NB4 (cell line): ENCODE measurements at regions not wholly inside any gene's neighbourhood (a gene's known extent, or its start where the extent isn't known, plus 50 kb on each side); places are given as distances from the start of the nearest gene placed in this dataset.

Experiments
- DNase-seq: peaks from one replicate; pipeline ENCODE4 v3.0.0; 2010; ENCODE audit warnings: low read depth
- H3K4me3 ChIP-seq: one replicate; pipeline ENCODE4 v1.5.1; 2011; ENCODE audit warnings: mild to moderate bottlenecking, low read depth, low read length, moderate library complexity
- CTCF ChIP-seq: IDR thresholded peaks from one replicate; pipeline ENCODE4 v1.5.1; 2012; ENCODE audit warnings: low read depth, low read length
- MAX ChIP-seq: IDR thresholded peaks from 2 replicates; pipeline ENCODE4 v1.6.1; 2011; ENCODE audit warnings: low read depth, low read length
- MYC ChIP-seq: IDR thresholded peaks from 2 replicates; pipeline ENCODE4 v1.6.1; 2011; ENCODE audit warnings: low read depth, low read length
- POLR2A ChIP-seq: IDR thresholded peaks from 2 replicates; pipeline ENCODE4 v1.6.1; 2011; ENCODE audit warnings: mild to moderate bottlenecking; ENCODE audit not compliant: insufficient read length; ENCODE audit errors: extremely low read depth

DNA sequence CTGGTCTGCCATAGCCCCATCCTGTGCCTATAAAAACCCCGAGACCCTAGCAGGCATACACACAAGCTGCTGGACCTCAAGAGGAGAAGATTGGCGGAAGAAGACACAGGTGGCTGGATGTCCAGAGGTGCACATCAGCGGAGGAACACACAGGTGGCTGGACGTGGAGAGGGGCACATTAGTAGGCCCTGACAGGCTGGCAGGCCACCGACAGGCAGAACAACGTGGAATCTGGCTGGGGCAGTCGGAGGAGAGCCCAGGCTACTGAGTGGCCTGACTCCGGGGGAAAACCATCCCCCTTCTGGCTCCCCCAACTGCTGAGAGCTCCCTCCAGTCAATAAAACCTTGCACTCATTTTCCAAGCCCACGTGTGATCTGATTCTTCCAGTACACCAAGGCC, 512.5 kb upstream of the AMOT start:
- no peak overlapping the region for H3K4me3 ChIP-seq
- no peak for TF ChIP-seq POLR2A
- TF ChIP-seq MYC: no peak
- no peak for TF ChIP-seq CTCF
- no peak for TF ChIP-seq MAX
- DNase-seq: no peak

GRCh38 chrX:113330416-113330815, 489.8 kb upstream of the AMOT start:
- DNase-seq: no peak
- no peak overlapping the region for H3K4me3 ChIP-seq
- TF ChIP-seq POLR2A (no peak), MAX (no peak), CTCF (no peak), MYC (no peak)

GRCh38 chrX:113315927-113316326, 475.3 kb upstream of the AMOT start:
- no peak for DNase-seq
- TF ChIP-seq MYC (no peak), CTCF (no peak), POLR2A (no peak), MAX (no peak)
- no peak overlapping the region for H3K4me3 ChIP-seq

DNA sequence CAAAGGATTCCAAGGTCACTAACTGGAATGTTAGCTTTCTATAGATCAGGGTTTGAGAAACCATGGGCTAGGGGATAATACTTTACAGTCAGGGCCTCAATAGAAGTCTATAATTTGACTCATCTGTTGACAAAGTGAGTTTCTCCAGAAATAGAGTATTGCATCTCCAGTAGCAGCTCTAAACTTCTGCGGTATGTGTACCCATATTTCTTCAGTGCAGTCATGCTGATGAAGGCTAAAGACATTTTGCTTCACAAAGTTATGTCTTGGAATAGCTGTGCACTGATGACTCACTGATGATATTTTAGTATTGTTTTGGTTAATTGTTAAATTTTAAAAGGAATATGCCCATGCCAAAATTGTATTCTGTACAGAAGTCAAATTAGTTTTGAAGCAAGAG, 464.9 kb upstream of the AMOT start:
- no peak for TF ChIP-seq MAX
- no peak for TF ChIP-seq POLR2A
- no peak for TF ChIP-seq MYC
- no peak for TF ChIP-seq CTCF
- no peak for DNase-seq
- no peak overlapping the region for H3K4me3 ChIP-seq

DNA sequence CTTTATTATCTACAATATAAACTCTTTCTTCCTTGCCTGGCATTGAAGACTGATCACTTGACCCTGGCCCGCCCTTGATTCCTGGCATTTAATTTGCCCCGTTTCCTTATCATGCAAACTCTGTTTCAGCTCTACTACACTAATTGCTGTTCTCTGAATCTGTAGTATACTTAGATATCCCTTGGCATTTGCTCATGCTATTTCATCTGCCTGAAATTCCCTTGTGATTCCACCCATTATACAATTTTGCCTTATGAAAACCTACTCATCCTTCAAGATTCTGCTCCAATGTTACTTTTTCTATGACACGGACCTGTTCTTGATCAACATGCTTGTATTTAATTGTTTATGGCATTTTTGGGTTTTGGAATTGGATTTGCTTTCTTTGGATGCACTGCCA, 459.9 kb upstream of the AMOT start:
- DNase-seq: no peak
- H3K4me3 ChIP-seq: no peak overlapping the region
- no peak for TF ChIP-seq CTCF

GRCh38 chrX:113297437-113297836, 456.8 kb upstream of the AMOT start:
- no peak for DNase-seq
- TF ChIP-seq MAX: no peak
- no peak for TF ChIP-seq POLR2A
- no peak for TF ChIP-seq MYC
- no peak for TF ChIP-seq CTCF
- no peak overlapping the region for H3K4me3 ChIP-seq
